ENCODE measurements at regions not wholly inside any gene's neighbourhood (a gene's known extent, or its start where the extent isn't known, plus 50 kb on each side); places are given as distances from the start of the nearest gene placed in this dataset.

GRCh38 chr15:94607176-94607654, 375.9 kb downstream of the MCTP2 start:
- no peak for DNase-seq

GRCh38 chr15:94610069-94610468, 378.7 kb downstream of the MCTP2 start:
- no peak for DNase-seq

- no peak for DNase-seq
Observed at GRCh38 chr15:94610485-94610884, 379.1 kb downstream of the MCTP2 start.

- no peak for DNase-seq
Observed at GRCh38 chr15:94611656-94612055, 380.3 kb downstream of the MCTP2 start.

GRCh38 chr15:94615688-94616087, 384.3 kb downstream of the MCTP2 start:
- no peak for DNase-seq

GRCh38 chr15:94620632-94621031, 389.3 kb downstream of the MCTP2 start:
- no peak for DNase-seq

- no peak for DNase-seq
Observed at GRCh38 chr15:94621736-94622135, 390.4 kb downstream of the MCTP2 start.

GRCh38 chr15:94626949-94627348, 395.6 kb downstream of the MCTP2 start:
- no peak for DNase-seq

- no peak for DNase-seq
Observed at GRCh38 chr15:94631608-94632007, 400.2 kb downstream of the MCTP2 start.

GRCh38 chr15:94638183-94638582, 406.8 kb downstream of the MCTP2 start:
- DNase-seq = no peak

- no peak for DNase-seq
Observed at GRCh38 chr15:94639701-94640100, 408.3 kb downstream of the MCTP2 start.

- no peak for DNase-seq
Observed at GRCh38 chr15:94644433-94644832, 413.1 kb downstream of the MCTP2 start.

GRCh38 chr15:94653071-94653470, 421.7 kb downstream of the MCTP2 start:
- no peak for DNase-seq

- DNase-seq = no peak
Observed at GRCh38 chr15:94655249-94655880, 424.0 kb downstream of the MCTP2 start.

- DNase-seq = no peak
Observed at GRCh38 chr15:94665676-94666441, 434.5 kb downstream of the MCTP2 start.

- no peak for DNase-seq
Observed at GRCh38 chr15:94666553-94666952, 435.2 kb downstream of the MCTP2 start.

GRCh38 chr15:94667109-94667508, 435.7 kb downstream of the MCTP2 start:
- DNase-seq = no peak

- peak in 1 of 2 donors; percentile 11 for DNase-seq
Observed at GRCh38 chr15:94670438-94671034, 439.2 kb downstream of the MCTP2 start.

- no peak for DNase-seq
Observed at GRCh38 chr15:94671858-94672532, 440.6 kb downstream of the MCTP2 start.

- DNase-seq = no peak
Observed at GRCh38 chr15:94673801-94674200, 442.4 kb downstream of the MCTP2 start.

GRCh38 chr15:94674296-94674695, 442.9 kb downstream of the MCTP2 start:
- no peak for DNase-seq

- DNase-seq = no peak
Observed at GRCh38 chr15:94677202-94677790, 445.9 kb downstream of the MCTP2 start.

- DNase-seq = no peak
Observed at GRCh38 chr15:94682171-94682570, 450.8 kb downstream of the MCTP2 start.
